Spinal cord (tissue), 9 donors: ENCODE measurements at regions not wholly inside any gene's neighbourhood (a gene's known extent, or its start where the extent isn't known, plus 50 kb on each side); places are given as distances from the start of the nearest gene placed in this dataset.

Experiments
- DNase-seq, 6 donors: peaks; one replicate each; pipeline versions ENCODE4 v3.0.0 to v3.0.0-alpha.2; 2013 to 2015; ENCODE audit warnings: low spot score in 6 of 6, low read depth in 4 of 6
- H3K27ac ChIP-seq: one replicate; pipeline ENCODE4 v1.5.1; 2013; ENCODE audit warnings: low read depth, low read length, control low read depth
- H3K27me3 ChIP-seq: one replicate; pipeline ENCODE4 v1.6.1; 2013; ENCODE audit warnings: low read length; ENCODE audit not compliant: control insufficient read depth, insufficient read depth
- H3K36me3 ChIP-seq: one replicate; pipeline ENCODE4 v1.6.1; 2013; ENCODE audit warnings: low read length; ENCODE audit not compliant: control insufficient read depth, insufficient read depth
- H3K4me1 ChIP-seq: one replicate; pipeline ENCODE4 v1.6.1; 2013; ENCODE audit warnings: low read length; ENCODE audit not compliant: control insufficient read depth, insufficient read depth
- H3K4me3 ChIP-seq: one replicate; pipeline ENCODE4 v1.5.1; 2013; ENCODE audit warnings: low read depth, low read length, control low read depth
- H3K9me3 ChIP-seq: one replicate; pipeline ENCODE4 v1.6.1; 2013; ENCODE audit warnings: low read length; ENCODE audit not compliant: control insufficient read depth, insufficient read depth
- WGBS: methylation state at CpG from one replicate; pipeline ENCODE4 v1.1.5; 2013; ENCODE audit warnings: missing lambda C conversion rate; ENCODE audit not compliant: insufficient coverage; 5-methylcytosine and 5-hydroxymethylcytosine counted together
- donor health status: healthy.

DNA sequence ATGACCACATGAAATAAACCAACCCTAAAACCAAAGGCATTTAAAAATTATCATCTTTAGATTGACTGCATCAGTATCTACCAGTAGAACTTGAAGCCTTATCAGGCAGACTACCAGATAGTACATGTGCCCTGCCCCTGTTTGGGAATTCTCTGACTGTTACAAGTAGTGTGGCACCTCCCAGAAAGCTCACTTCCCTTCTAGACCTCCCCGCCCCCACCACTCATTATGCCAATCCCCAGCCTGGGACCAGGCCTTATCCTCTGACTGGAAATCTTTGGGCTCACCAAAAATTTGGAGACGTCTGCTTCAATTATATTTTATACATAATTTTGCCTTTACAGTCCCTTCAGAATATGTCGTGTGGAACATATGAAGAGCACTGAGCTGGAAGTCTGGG is 155.6 kb downstream of the TFAP2B start:
- Histone ChIP-seq H3K27me3 (no peaks in the 10 kb centered on the region), H3K4me1 (no peaks in the 10 kb centered on the region), H3K36me3 (no peaks in the 10 kb centered on the region), H3K27ac (no peak overlapping the region), H3K9me3 (no peaks in the 10 kb centered on the region), H3K4me3 (no peak overlapping the region)
- DNase-seq = no peak
- WGBS = 80% methylated on average over 1 of the region's 3 CpGs

- DNase-seq = no peak
- WGBS = no CpG with 5 or more reads among the region's 2 CpGs
- no peaks in the 10 kb centered on the region for H3K9me3 ChIP-seq
Measured at GRCh38 chr6:50975216-50975615, 156.5 kb downstream of the TFAP2B start.

GRCh38 chr6:50976907-50977306 is 158.2 kb downstream of the TFAP2B start:
- WGBS = no CpG with 5 or more reads among the region's 2 CpGs
- no peak overlapping the region for H3K27ac ChIP-seq
- no peaks in the 10 kb centered on the region for H3K36me3 ChIP-seq
- DNase-seq = no peak
- H3K27me3 ChIP-seq = no peaks in the 10 kb centered on the region
- H3K4me1 ChIP-seq = no peaks in the 10 kb centered on the region
- H3K4me3 ChIP-seq = no peak overlapping the region
- no peaks in the 10 kb centered on the region for H3K9me3 ChIP-seq

More at GRCh38 chr6:50975216-50975615, 156.5 kb downstream of the TFAP2B start:
- H3K27me3 ChIP-seq = no peaks in the 10 kb centered on the region
- H3K27ac ChIP-seq = no peak overlapping the region
- H3K36me3 ChIP-seq = no peaks in the 10 kb centered on the region
- H3K4me1 ChIP-seq = no peaks in the 10 kb centered on the region
- H3K4me3 ChIP-seq = no peak overlapping the region

DNA sequence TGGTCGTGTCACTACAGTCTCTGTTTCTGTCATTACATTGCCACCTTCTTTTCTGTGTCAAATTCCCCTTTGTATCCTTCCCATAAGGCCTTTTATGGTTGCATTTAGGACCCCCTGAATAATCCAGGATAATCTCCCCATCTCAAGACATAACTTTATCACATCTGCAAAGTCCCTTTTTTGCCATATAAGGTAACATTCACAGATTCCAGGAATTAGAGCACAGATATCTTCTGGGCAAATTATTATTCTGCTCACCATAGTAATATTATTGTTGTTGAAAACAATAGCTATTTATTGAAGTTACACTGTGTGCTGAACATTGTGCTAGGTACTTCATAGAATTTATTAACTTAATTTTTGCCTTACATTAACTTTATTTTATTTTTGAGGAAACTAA is 159.1 kb downstream of the TFAP2B start:
- no peaks in the 10 kb centered on the region for H3K36me3 ChIP-seq
- no peaks in the 10 kb centered on the region for H3K4me1 ChIP-seq
- DNase-seq = no peak
- no peak overlapping the region for H3K4me3 ChIP-seq
- H3K27ac ChIP-seq = no peak overlapping the region
- WGBS = 73% methylated on average over 1 of the region's 1 CpG
- no peaks in the 10 kb centered on the region for H3K27me3 ChIP-seq
- no peaks in the 10 kb centered on the region for H3K9me3 ChIP-seq

DNA sequence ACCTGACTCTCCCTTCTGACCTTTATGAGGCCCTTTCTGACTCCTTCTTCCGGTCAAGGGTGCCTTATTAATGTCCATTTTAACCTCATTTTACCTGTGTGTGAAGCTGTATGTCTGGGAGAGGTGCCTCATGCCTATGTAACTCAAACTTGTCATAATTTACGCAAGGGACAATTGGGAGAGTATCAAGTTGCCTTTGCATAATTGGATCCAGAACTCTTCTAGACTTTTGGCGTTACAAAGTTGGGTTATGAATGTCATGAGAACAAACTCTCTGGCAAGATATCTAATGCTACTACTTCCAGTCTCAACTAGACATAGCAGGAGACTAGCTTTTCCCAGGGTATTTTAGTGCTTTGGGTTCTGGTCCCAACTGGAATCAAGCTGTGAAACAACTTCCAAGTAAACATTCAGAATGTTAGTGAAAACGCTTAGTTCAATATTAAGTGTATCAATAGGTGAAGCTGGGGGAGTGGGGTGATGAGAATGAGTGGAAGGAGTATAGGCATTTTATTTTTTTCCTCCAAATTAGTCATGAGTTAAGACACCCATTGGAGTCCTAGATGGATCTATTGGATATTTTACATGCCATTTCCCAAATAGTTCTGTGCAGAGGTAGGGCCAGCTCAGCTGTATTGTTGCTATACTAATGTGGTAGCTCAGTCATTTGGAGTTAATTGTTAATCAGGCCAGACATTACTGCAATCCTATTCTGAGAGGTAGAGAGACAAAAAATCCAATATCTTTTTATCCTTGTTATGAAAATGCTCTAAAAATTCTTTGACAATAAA is 159.9 kb downstream of the TFAP2B start:
- H3K9me3 ChIP-seq = no peaks in the 10 kb centered on the region
- no peak overlapping the region for H3K27ac ChIP-seq
- H3K4me3 ChIP-seq = no peak overlapping the region
- H3K36me3 ChIP-seq = no peaks in the 10 kb centered on the region
- no peaks in the 10 kb centered on the region for H3K27me3 ChIP-seq
- H3K4me1 ChIP-seq = no peaks in the 10 kb centered on the region
- WGBS = no CpG with 5 or more reads among the region's 4 CpGs
- DNase-seq = peak in 1 of 6 donors; percentile 35

DNA sequence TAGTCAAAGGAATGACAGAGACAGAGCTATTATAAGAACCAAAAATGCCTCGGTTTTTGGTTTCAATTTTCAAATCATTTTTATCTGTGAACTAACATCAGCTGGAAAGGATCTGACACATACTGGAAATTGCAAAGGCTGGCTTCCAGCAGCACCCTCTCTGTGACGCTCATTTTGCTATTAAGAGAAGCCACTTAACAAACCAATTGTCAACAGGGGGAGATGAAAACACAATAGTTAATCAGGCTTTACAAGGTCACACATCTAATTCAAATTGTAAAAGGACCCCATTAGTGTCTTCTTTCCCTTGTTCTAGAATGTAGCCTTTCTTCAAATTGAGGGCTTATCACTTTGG is 160.5 kb downstream of the TFAP2B start:
- H3K4me1 ChIP-seq = no peaks in the 10 kb centered on the region
- no CpG with 5 or more reads among the region's 2 CpGs for WGBS
- H3K36me3 ChIP-seq = no peaks in the 10 kb centered on the region
- no peak overlapping the region for H3K4me3 ChIP-seq
- no peaks in the 10 kb centered on the region for H3K27me3 ChIP-seq
- no peaks in the 10 kb centered on the region for H3K9me3 ChIP-seq
- H3K27ac ChIP-seq = no peak overlapping the region
- DNase-seq = peak in 1 of 6 donors; percentile 64

GRCh38 chr6:50984135-50984534 is 165.5 kb downstream of the TFAP2B start:
- Histone ChIP-seq H3K27me3 (no peaks in the 10 kb centered on the region), H3K9me3 (no peaks in the 10 kb centered on the region), H3K4me3 (no peak overlapping the region), H3K27ac (no peak overlapping the region), H3K36me3 (no peaks in the 10 kb centered on the region), H3K4me1 (no peaks in the 10 kb centered on the region)
- whole genome bisulfite sequencing = 89% methylated on average over 3 of the region's 3 CpGs
- no peak for DNase-seq

- no peaks in the 10 kb centered on the region for H3K36me3 ChIP-seq
- H3K9me3 ChIP-seq = no peaks in the 10 kb centered on the region
- H3K4me3 ChIP-seq = no peak overlapping the region
- H3K4me1 ChIP-seq = no peaks in the 10 kb centered on the region
- no peaks in the 10 kb centered on the region for H3K27me3 ChIP-seq
- H3K27ac ChIP-seq = no peak overlapping the region
- no peak for DNase-seq
Measured at GRCh38 chr6:50986319-50986718, 167.6 kb downstream of the TFAP2B start.

GRCh38 chr6:50989123-50989522 is 170.5 kb downstream of the TFAP2B start:
- Histone ChIP-seq H3K4me3 (no peak overlapping the region), H3K27me3 (no peaks in the 10 kb centered on the region)
- no peak for DNase-seq

DNA sequence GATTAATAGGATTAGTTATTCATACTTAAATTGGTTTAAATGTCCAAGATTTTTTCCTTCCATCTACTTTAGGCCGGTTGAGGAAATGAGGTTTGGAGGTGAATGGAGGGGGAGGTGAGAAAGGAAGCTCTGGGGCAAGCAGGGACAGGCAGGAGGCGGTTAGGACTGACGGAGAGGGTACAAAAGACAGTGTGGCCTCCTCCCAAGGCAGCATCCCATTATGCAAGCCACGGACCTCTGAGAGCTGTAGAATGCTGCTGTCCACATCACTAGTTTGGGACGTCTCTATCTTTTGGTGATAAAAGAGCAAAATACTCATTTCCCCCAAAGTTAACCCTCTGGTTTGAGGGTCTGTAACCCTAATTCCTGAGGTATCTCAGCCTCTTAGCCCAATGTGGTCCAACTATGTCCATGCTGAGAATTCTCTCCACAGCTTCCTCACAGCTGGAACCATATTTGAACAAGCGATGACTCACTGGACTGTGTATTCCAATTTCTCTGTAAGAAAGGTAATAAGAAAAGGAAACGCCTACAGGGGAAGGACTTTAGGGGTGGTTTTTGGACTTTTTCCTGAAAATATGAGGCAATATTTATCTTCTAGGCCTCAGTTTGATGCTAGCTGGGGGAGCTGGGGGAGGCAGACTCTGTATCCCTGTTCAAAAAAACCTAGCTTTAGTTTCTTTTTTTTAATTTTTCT is 172.2 kb downstream of the TFAP2B start:
- H3K36me3 ChIP-seq = no peaks in the 10 kb centered on the region
- H3K27ac ChIP-seq = no peak overlapping the region
- H3K27me3 ChIP-seq = no peaks in the 10 kb centered on the region
- H3K4me3 ChIP-seq = no peak overlapping the region
- H3K9me3 ChIP-seq = no peaks in the 10 kb centered on the region
- H3K4me1 ChIP-seq = no peaks in the 10 kb centered on the region
- WGBS = 66% methylated on average over 3 of the region's 7 CpGs
- DNase-seq = no peak

More at GRCh38 chr6:50989123-50989522, 170.5 kb downstream of the TFAP2B start:
- no peaks in the 10 kb centered on the region for H3K9me3 ChIP-seq
- H3K4me1 ChIP-seq = no peaks in the 10 kb centered on the region
- H3K27ac ChIP-seq = no peak overlapping the region
- no peaks in the 10 kb centered on the region for H3K36me3 ChIP-seq
